HG02623 (cell line): ENCODE measurements at regions not wholly inside any gene's neighbourhood (a gene's known extent, or its start where the extent isn't known, plus 50 kb on each side); places are given as distances from the start of the nearest gene placed in this dataset.

Experiments used
- ATAC-seq: cut with Tn5 transposase; IDR thresholded peaks from one replicate; pipeline ENCODE4 v1.9.1; 2021; ENCODE audit warnings: moderate library complexity; ENCODE audit not compliant: unreplicated experiment

DNA sequence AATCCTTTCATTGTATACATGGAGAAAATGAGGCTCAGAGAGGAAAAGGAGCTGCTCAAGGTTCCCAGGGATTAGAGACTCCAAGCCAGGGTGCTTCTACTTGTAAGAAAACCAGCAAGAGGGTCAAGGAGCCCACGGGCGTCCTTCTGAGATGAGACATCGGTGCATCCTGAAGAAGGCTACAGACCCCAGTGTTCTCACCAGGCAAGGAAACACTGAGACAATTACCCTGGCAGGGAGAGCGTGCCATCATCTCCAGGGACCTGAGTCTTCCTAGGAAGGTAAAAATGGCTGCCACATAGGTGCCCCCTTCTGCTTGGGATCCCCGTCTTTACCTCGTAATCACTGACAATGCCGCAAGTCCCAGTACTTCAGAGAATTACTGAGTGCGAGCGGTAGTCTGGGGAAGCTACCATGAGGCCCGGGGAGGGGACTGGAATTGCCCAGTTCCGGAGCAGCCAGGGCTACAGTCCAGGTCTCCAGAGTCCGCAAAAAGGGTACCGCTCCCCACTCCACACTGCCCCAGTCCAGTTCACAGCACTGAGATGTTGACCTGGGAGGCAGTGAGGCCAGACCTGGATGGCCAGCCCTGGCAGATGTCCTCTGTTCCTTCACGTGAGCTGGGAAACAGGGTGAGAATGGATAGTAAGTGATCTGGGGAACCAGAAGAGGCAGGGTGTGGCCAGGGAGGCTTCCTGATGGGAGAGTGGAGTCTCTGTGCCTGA, 164.7 kb upstream of the SMAD3 start:
- ATAC-seq, result no peak

DNA sequence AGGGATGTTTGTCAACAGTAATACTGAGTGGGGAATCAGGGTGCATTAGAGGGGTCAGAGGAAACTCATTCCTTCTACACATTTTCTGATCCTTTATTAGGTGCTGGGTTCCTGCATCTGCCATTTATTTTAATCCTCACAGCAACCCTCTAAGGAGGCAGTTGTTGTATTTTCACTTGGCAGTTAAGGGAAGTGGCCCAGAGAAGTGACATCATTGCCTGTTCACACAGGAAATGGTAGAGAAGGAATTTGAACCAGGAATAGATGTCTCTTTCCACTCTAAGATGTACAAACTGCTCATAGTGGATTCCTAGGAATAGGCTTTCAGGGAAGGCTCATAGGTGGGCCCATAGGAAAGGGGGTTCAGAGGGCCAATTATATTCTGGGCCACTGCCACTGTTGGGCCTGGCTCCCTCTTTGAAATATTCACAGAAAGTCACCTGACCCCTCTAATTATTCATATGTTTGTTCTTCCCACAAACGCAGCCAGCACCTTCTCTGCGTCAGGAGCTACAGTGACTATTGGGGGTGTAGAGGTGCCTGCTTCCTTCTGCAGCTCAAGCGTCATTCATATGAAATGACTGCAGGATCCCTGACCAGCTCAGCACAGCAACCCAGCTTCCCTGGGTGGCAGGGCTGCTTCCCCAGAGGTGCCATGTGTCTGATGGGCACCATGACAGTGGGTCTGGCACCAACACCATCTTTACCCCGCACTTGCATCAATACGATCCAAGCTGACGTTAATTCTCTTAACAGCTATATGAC, 163.9 kb upstream of the SMAD3 start:
- no peak for ATAC-seq

DNA sequence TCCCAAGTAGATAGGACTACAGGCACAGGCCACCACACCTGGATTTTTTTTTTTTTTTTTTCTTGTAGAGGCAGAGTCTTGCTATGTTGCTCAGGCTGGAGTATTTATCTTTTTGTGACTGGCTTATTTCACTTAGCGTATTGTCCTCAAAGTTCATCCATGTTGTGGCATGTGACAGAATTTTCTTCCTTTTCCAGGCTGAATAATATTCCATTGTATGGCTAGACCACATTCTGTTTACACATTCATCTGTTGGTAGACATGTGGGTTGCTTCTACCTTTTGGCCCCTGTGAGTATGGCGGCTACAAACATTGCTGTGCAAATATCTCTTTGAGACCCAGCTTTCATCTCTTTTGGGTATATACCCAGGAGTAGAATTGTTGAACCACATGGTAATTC, 160.2 kb upstream of the SMAD3 start:
- no peak for ATAC-seq

DNA sequence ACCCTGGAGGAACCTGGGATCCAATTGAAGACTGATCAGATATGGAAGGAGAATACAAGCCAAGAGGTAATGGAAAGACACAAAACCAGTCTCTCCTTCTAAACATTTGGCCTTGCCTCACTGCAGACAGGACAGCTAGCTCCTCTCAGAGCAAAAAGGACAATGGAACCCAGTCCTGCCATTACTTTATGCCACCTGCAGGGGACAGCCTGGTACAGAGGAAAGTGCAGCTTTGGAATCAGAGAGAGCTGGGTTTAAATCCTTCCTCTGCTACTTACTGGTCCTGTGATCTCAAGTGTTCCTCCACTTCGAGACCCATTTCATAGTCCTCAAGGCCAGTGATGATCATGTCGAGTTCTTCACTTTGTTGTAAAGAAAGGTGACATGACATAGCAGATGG, 159.4 kb upstream of the SMAD3 start:
- ATAC-seq, result no peak

DNA sequence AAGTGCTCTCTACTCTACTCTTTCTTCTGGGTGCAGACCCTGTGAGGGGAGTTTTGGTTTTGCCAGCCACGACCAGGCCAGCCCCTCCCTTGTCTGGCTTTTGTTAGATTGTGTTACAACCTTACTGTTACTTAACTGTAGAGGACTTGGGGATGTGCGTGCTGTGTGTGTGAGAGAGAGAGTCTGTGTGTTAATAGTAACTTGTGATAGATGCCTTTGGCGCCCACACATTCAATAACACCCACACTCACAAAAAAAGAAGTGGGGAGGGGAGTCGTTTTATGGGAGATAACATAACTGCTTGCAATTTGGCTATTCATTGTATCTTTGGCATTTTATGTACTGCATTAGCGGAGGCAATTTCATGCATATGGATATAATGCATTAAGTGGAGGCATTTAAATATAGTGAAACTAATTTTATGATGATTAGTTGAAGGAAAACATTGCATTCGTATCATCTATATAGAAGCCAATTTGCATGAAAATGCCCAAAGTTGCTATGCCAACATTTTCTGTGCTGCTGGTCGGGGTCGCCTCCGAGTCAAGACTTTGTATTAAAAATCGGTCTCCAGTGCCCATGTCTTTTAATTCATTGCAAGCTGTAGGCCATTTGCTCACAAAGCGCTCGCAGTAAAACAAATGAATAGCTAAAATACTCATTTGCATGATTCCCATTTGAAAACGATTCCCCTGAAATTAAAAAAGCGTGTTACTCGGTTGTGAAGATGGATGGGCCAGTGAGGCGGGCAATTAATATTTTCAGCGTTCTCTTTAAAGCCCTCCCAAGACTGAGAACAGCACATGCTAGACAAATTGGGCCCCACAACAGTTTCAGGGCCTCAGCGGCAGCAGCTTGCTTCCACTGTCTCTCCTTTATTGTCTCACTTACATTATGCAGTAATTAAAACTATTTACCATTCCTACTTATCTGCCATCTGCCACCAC, 158.5 kb upstream of the SMAD3 start:
- no peak for ATAC-seq

DNA sequence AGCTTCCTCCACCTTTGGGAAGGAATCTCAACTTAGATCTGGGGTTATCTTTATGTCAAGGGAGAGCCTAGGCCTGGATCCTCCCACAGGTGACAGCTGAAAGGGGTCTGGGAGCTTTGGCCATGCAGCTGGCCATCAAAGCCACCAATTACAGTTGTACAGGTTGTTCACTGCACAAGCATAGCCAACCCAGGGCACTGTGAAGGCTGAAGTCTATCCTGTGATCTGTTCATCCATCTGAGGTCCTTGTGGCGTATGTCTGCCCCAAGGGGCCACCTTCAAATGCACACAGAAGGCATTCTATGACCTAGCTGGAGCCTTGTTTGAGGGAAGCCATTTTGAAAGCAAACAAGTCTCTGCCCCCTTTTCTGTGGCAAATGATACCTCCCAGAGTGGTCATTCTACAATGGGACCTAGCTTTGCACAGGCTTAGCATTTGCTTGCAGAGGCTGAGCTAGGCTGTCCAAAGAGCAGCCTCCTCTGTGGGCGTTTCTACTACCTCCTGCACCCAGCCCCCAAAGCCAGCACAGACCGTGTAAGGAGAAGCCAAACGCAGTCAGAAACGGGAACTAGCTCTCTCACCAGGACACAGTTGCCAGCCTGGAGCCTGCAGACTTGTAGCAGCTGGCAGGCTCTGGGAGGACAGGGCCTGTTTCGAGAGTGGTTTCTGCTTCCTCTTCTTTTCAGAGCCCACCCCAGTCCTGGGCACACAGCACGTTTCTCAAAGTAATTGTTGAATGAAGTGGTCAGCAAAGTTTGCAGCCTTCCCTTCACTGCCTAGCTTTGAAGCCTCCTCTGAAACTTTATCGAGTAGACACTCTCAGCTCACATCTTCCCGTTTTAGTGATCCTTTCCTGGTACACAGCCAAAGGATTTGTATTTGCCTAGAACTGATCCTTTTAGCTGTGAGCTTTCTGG, 157.3 kb upstream of the SMAD3 start:
- ATAC-seq, result no peak

DNA sequence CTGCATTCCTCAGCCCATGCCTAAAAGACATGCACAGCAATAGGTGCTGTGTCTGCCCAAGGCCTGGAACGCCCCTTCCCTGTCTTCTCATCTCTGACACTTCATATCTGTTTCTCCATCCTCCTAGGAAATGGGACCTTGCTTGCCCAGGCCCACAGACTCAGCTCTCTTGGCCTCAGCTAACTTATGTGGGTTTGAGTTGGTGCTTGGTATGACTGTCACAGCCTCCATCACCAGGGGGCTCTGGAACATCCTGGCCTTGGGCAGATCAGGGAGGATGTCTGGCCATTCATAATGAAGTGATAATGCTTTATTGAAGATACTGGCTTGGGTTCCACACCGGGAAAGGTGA, 156.7 kb upstream of the SMAD3 start:
- ATAC-seq, result no peak

DNA sequence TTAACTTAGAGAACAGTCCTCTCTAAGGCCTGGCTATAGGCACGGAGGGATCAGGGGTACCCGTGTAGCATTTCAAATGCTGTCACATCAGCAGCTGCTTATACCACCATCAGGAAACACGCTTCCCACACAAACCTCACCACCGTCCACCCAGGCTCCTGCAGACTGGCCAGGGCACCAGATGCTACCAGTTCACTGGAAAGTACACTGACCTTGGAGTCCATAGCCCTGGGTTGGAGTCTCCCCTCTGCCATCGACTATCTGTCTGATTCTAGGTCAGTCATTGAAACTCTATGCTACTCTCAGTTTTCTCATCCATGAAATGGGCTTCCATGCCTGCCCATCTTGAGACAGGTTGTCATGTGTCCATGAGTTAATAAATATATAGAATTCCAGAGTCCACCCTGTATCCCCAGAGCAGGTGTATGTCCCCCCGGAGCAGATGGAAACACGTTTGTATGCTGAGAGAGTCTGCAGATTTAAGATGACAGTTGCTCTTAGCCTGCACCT, 156.0 kb upstream of the SMAD3 start:
- ATAC-seq, result no peak

DNA sequence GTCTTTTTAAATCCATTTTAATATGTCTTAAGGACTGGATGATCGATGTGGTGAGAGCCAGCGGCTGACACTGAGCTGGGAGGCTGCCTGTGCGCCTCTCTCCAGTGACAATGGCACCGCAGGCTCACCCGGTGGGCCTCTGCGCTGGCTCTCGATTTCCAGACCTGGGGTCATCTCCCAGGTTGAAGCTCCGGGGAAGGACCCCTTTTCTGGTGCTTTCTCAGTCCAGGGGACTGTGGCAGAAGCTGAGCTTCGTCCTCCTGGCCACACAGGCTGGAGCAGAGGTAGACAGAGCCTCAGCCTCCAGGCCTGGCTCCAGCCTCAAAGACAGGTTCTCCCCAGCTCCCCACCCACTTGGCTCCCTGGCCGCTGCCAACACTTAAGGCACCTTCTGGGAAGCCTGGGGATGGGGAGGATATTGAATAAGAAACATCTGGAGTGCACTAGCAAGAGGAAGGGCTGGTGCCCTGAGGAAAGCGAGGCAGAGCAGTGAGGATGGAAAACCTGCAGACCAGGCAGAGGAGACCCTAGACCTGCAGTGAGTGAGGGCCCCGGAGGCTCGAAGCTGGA, 154.2 kb upstream of the SMAD3 start:
- no peak for ATAC-seq

DNA sequence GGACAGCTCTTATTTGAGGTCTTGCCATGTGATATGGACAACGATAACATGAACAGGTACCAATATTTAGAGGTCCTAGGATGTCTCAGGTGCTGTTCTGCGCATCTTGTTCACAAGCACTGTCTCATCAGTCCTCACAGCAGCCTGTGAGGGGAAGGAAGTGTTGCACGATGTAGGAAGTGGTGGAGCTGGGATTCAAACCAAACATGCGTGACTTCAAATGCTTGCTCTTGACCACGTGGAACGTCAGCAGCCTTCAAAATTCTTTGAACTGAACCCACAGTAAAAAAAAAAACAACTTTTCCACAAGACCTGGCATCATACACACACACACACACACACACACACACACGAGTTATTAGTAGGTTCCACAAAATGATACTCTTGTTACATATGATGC, 153.4 kb upstream of the SMAD3 start:
- no peak for ATAC-seq

DNA sequence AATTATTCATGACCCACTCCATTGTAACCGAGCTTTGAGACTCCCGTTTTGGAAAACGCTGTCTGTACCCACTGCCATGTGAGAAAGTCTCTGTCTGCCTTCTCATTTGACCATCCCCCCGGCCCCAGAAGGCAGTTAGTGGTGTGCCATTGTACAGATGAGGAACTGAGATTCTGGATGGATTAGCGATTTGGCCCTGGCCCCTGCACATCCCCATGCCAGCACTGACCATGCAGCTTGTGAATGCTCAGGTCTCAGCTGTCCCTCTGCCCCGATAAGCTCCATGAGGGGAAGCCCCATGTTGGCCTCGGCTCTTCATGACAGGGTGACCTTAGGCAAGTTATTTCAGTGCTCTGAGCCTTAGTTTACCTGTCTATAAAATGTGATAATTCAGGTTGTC, 153.0 kb upstream of the SMAD3 start:
- ATAC-seq, result no peak

DNA sequence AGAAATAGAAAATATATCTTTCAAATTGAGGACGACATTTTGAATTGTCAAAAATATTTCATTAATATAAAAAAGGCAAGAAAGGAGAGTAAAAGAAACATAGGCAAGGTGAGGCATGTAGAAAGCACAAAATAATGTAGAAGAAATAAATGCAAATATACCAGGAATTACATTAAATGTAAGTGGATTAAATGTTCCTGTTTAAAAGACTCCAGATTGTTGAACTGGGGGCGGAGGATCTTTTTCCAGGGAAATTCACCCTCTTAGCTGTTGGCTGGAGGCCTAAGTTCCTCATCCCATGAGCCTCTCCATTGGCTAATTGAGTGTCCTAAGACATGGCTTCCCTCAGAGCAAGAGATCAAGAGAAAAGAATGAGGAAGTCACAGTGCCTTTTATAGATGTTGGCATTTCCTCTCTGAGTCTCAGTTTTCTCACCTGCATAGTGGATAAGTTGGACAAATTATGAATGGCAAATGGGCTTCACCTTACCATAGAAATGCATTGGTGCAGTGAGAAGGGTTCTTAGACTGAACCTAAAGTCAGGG, 147.4 kb upstream of the SMAD3 start:
- no peak for ATAC-seq

DNA sequence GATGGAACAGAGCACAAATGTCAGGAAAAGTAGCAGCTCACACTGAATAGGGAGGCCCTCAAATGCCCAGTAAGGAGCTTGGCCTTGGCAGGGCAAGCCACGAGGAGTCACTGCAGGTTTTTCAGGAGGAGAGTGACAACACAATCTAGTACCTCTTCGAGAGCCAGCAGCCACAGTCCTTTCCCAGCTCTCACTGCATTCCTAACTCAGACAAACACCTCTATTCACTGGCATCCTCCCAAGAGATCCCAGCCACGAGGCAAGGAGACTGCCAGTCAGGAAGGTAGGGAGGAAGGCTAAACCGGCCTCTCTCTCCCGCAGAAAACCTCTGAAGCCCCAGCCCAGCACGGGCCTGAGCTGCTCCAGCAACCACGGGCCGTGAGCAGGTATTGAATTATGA, 146.0 kb upstream of the SMAD3 start:
- ATAC-seq, result no peak

DNA sequence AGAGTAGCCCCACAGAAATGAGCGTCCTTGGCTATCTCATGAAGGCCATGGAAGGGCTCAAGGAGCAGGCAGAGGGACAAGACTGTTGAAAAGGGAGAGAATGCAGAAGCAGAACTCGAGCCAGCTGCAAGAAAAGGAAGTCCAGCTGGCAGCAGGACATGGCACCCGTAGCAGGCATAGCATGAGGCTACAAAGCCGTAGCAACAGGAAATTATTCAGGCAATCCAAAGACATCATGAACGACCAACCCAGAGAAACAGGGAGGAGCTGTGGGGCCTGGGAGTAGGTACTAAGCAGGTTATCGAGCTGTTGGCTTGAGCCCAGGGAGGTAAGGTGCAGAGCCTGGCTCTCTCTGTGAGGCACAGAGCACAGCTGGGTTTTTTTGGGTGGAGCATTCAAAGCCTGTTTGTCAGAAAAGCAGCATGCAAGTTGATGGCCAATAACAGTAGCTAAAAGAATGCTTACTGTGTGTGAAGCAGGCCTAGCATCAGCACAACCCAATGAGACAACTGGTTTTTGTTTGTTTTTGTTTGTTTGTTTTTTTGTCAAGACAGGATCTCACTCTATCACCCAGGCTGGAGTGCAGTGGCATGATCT, 144.0 kb upstream of the SMAD3 start:
- no peak for ATAC-seq

DNA sequence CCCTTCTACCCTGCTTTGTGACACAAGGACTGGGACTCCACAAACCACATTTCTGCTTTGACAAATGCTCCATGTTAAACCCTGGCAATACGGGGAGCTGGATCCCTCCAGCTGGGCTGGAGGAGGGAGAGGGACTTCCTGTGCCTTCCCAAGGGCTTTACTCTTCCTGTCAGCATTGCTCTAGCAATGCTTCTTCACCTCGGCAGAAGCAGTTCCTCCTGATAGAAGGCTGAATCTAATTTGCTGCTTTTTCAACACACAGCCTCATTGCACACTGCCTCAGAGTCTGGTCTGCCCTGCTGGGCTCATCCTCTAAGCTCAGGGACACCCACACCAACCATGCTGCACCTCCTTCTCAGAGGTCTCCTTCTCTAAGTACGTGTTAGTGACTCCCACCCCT, 142.8 kb upstream of the SMAD3 start:
- ATAC-seq, result no peak

DNA sequence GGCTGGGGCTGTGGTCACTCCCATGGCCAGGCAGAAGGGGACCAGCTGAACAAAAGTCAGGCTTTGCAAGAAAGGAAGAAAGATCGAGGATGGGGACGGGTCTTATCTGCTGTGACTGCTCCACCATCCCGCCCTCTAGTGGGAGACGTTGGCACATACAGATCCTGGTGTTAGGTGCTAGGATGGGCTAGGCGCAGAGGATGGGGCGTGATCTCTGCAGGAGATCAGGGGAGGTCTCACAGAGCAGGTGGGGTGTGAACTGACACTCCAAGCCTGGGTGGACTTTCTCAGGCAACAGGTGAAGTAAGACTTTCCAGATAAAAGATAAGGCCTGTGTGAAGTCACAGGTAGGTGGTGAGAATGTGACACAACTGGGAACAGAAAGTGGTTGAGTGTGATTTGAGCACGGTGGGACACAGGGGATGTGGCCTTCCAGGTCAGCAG, 141.9 kb upstream of the SMAD3 start:
- no peak for ATAC-seq

DNA sequence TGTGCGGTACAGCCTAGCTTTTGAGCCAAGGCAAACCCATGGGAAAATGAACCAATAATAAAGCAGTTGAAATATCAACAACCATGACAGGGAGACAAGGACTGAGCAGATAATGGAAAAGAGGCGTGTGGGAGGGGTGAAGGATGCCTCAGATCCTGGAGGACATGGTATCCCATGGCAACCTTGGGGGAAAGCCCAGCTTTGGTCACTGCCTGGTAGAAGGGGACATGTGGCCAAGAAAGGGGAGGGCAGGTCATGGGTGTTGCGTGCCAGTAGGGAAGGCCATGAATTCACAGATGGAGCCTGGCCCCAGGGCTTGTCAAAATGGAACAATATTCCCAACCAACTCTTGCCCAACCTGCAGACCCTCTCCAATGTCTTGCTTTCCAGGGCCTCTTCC, 140.5 kb upstream of the SMAD3 start:
- ATAC-seq, result no peak

DNA sequence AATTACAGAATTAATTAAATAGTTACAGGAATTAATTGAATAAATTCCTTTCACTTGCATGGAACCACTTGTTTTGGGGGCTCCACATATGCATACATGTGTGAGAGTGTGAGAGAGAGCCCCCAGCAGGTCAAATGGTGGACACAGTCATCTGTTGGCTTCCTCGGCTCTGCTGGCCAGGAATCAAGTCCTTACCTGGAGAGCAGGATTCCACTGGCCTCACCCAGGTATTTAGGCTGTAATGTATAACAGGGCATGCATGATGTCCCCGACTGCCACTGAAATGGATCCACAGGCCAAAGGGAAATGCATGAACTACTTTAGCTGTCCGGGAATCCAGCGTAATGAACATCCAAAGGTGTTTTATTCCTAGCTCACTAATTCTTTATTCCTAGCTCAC, 139.7 kb upstream of the SMAD3 start:
- ATAC-seq, result no peak
